RWPE2 (cell line): ENCODE measurements at regions not wholly inside any gene's neighbourhood (a gene's known extent, or its start where the extent isn't known, plus 50 kb on each side); places are given as distances from the start of the nearest gene placed in this dataset.

Experiments used
- ATAC-seq: fragments of 200-7000 bp; cut with Tn5 transposase; 3 replicates; pipeline ENCODE4 v1.9.1; 2021; ENCODE audit warnings: low read depth
- DNase-seq: peaks from one replicate; pipeline ENCODE4 v3.0.0-alpha.2; 2020; ENCODE audit warnings: low spot score
- H3K27ac ChIP-seq: fragments of 450-650 bp; 2 replicates; pipeline ENCODE4 v1.5.1; 2017; ENCODE audit warnings: mild to moderate bottlenecking; ENCODE audit not compliant: poor library complexity, severe bottlenecking
- H3K27me3 ChIP-seq: fragments of 250-450 bp; sonication (Bioruptor Pico); 2 replicates; pipeline ENCODE4 v1.5.1; 2021; ENCODE audit warnings: mild to moderate bottlenecking, moderate library complexity; ENCODE audit not compliant: insufficient read depth, poor library complexity, severe bottlenecking
- H3K36me3 ChIP-seq: fragments of 250-450 bp; sonication (Bioruptor Pico); 2 replicates; pipeline ENCODE4 v1.5.1; 2020; ENCODE audit warnings: low read depth, mild to moderate bottlenecking, moderate library complexity
- H3K4me1 ChIP-seq: fragments of 250-450 bp; sonication (Bioruptor Pico); 2 replicates; pipeline ENCODE4 v1.5.1; 2021; ENCODE audit warnings: mild to moderate bottlenecking, moderate library complexity; ENCODE audit not compliant: insufficient read depth, poor library complexity, severe bottlenecking
- H3K4me3 ChIP-seq: fragments of 250-450 bp; sonication (Bioruptor Pico); 2 replicates; pipeline ENCODE4 v1.5.1; 2021; ENCODE audit warnings: mild to moderate bottlenecking, moderate library complexity; ENCODE audit not compliant: severe bottlenecking
- H3K9me3 ChIP-seq: fragments of 250-450 bp; sonication (Bioruptor Pico); 2 replicates; pipeline ENCODE4 v1.5.1; 2021; ENCODE audit warnings: mild to moderate bottlenecking, moderate library complexity; ENCODE audit not compliant: severe bottlenecking
- TF ChIP-seq, protein P1 (sequence below): fragments of 450-650 bp; IDR thresholded peaks from one replicate; pipeline ENCODE4 v1.5.1; 2017; ENCODE audit warnings: mild to moderate bottlenecking, moderate library complexity; ENCODE audit not compliant: poor library complexity, severe bottlenecking

DNA sequence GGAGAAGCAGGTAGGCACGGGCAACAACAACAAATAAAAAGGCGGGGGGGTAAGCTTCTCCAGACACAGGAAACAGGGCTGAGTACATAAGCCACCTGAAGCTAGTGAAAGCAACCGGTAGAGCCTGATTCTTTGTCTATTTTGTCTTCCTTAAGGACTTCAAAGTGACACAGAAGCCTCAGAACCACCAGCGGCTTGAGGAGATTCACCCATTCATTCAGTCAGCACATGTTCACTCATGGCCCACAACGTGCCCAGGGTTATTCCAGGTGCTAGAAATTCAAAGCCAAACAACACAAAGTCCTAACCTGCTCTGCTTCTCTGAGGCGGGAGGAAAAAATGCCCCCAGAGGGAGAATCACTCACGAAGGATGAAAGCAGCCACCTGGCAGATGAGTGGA lies 69.3 kb upstream of the C7orf33 start:
- Histone ChIP-seq H3K4me3 (no peak overlapping the region), H3K9me3 (no peaks in the 10 kb centered on the region), H3K36me3 (no peaks in the 10 kb centered on the region), H3K27me3 (peaks cover 18% of the 10 kb centered on the region), H3K4me1 (no peaks in the 10 kb centered on the region), H3K27ac (no peak overlapping the region)
- no peak for DNase-seq
- TF ChIP-seq, protein P1, sequence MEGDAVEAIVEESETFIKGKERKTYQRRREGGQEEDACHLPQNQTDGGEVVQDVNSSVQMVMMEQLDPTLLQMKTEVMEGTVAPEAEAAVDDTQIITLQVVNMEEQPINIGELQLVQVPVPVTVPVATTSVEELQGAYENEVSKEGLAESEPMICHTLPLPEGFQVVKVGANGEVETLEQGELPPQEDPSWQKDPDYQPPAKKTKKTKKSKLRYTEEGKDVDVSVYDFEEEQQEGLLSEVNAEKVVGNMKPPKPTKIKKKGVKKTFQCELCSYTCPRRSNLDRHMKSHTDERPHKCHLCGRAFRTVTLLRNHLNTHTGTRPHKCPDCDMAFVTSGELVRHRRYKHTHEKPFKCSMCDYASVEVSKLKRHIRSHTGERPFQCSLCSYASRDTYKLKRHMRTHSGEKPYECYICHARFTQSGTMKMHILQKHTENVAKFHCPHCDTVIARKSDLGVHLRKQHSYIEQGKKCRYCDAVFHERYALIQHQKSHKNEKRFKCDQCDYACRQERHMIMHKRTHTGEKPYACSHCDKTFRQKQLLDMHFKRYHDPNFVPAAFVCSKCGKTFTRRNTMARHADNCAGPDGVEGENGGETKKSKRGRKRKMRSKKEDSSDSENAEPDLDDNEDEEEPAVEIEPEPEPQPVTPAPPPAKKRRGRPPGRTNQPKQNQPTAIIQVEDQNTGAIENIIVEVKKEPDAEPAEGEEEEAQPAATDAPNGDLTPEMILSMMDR = no peak
- no peak for ATAC-seq

DNA sequence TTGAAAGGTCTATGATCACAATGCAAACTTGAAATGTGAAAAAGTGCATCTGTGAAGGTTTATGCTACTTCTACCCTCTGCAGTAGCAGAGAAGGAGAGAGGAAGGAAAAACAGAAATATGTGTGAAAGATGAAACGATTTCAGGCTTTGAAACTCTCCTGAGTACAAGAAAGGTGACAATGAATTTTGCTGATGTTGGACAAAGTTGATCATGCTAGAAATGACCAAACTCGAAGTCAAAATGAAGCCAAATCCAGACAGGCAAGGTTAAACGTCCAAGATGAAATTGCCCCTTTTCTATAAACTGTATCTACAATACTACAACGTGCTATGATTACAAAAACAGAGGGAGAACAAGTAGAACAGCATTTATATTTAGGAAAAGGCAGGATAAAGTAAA lies 67.0 kb upstream of the C7orf33 start:
- H3K4me3 ChIP-seq = no peak overlapping the region
- H3K27me3 ChIP-seq = peaks cover 18% of the 10 kb centered on the region
- no peak for DNase-seq
- H3K27ac ChIP-seq = no peak overlapping the region
- no peaks in the 10 kb centered on the region for H3K4me1 ChIP-seq
- H3K9me3 ChIP-seq = no peaks in the 10 kb centered on the region
- TF ChIP-seq, protein P1 = no peak
- no peak for ATAC-seq
- H3K36me3 ChIP-seq = no peaks in the 10 kb centered on the region

GRCh38 chr7:148524479-148525224 lies 65.9 kb upstream of the C7orf33 start:
- H3K4me1 ChIP-seq = no peaks in the 10 kb centered on the region
- H3K27ac ChIP-seq = no peak overlapping the region
- DNase-seq = no peak
- peaks cover 18% of the 10 kb centered on the region for H3K27me3 ChIP-seq
- H3K36me3 ChIP-seq = no peaks in the 10 kb centered on the region
- no peak overlapping the region for H3K4me3 ChIP-seq
- ATAC-seq = no peak
- no peaks in the 10 kb centered on the region for H3K9me3 ChIP-seq
- TF ChIP-seq, protein P1 = no peak

DNA sequence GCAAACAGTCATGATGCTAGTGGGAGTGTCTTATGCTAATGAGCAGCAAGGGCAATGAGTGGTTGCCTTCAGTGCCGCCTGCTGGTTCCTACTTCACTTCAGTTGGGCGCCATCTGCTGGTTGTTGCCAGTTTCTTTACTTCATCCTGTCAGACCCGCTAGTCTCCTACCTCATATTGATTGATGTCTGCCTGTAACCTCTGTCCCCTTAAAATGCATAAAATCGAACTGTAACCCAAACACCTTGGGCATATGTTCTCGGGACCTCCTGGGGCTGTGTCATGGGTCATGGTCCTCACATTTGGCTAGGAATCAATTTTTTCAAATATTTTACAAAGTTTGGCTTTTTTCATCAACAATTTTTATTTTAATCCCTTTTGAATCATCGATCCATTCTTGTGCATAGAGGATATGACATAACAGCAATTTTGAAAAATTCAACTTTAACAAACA lies 62.8 kb upstream of the C7orf33 start:
- no peaks in the 10 kb centered on the region for H3K36me3 ChIP-seq
- H3K9me3 ChIP-seq = no peaks in the 10 kb centered on the region
- ATAC-seq = peak; percentile 95
- peaks cover 18% of the 10 kb centered on the region for H3K27me3 ChIP-seq
- DNase-seq = peak; percentile 83
- TF ChIP-seq, protein P1 = peak; percentile 87
- no peak overlapping the region for H3K27ac ChIP-seq
- H3K4me3 ChIP-seq = no peak overlapping the region
- no peaks in the 10 kb centered on the region for H3K4me1 ChIP-seq

DNA sequence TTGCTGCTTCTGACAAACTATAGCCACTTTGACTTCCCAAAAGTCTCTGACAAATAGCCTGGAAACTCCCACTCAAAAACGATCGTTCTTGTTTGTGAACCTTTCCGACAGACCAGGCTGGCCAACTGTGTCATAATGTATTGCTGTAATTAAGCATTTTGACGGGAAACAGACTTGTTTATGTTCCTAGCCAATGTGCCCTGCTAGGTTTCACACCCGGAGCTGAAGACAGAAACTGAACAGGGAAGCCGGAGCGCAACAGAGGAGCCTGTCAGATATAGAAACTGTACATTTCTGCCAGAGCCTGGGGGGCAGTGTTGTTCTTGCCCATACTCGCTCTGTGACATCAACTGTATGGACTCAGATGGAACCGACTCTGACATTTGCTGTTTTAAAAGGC lies 55.3 kb upstream of the C7orf33 start:
- TF ChIP-seq, protein P1 = peak; percentile 13
- H3K36me3 ChIP-seq = no peaks in the 10 kb centered on the region
- no peak overlapping the region for H3K4me3 ChIP-seq
- no peaks in the 10 kb centered on the region for H3K4me1 ChIP-seq
- H3K27me3 ChIP-seq = no peaks in the 10 kb centered on the region
- no peak overlapping the region for H3K27ac ChIP-seq
- ATAC-seq (0 out of 3 replicates have a peak, but pooled peaks have one; percentile 31), DNase-seq (no peak)
- H3K9me3 ChIP-seq = no peaks in the 10 kb centered on the region
